Peyer's patch (tissue), 4 donors: ENCODE measurements at regions not wholly inside any gene's neighbourhood (a gene's known extent, or its start where the extent isn't known, plus 50 kb on each side); places are given as distances from the start of the nearest gene placed in this dataset.

Source experiments
- CTCF ChIP-seq, 6 experiments: fragments of 450-650 bp in 4 of 6; fragments of 200-600 bp in 2 of 6; sonication (generic) in 1 of 6; IDR thresholded peaks; one replicate each; pipeline ENCODE4 v1.5.1; 2017 to 2019; ENCODE audit warnings: antibody characterized with exemption in 6 of 6, mild to moderate bottlenecking in 3 of 6, moderate library complexity in 1 of 6
- POLR2A ChIP-seq, 2 donors: fragments of 450-650 bp; IDR thresholded peaks; one replicate each; pipeline ENCODE4 v1.5.1; 2017; ENCODE audit warnings: antibody characterized with exemption in 2 of 2, mild to moderate bottlenecking in 2 of 2, moderate library complexity in 2 of 2

GRCh38 chr12:75623631-75624154 is 112.3 kb upstream of the KRR1 start:
- peak in 1 of 6 experiments; percentile 25 for TF ChIP-seq CTCF (IDR thresholded peaks at IDR 0.05)
- TF ChIP-seq POLR2A (IDR thresholded peaks at IDR 0.05) = no peak
